Activated naive CD4-positive, alpha-beta T cell treated with anti-CD3 and anti-CD28 coated beads for 36 hours (primary cell): ENCODE measurements at regions not wholly inside any gene's neighbourhood (a gene's known extent, or its start where the extent isn't known, plus 50 kb on each side); places are given as distances from the start of the nearest gene placed in this dataset.
"Not testable (repeated sequence)": the region's sequence is repeated elsewhere in the genome, so short reads cannot be mapped to it uniquely, and the experiment has no call there.

Source experiments
- CTCF ChIA-PET: fragments of 350-600 bp; sonication (Branson Sonifier 250); formaldehyde crosslinking; loops from one replicate; lab custom pipeline; 2021; ENCODE audit warnings: antibody characterized with exemption; lab: Charles Lee
- DNase-seq: peaks from one replicate; pipeline ENCODE4 v3.0.0-alpha.2; 2020
- H3K27ac Mint-ChIP-seq: one replicate; pipeline ENCODE4 v1.8.0; 2021; ENCODE audit warnings: mild to moderate bottlenecking, mixed read lengths
- H3K27me3 Mint-ChIP-seq: one replicate; pipeline ENCODE4 v1.8.0; 2021; ENCODE audit warnings: low read depth, mixed read lengths
- H3K36me3 Mint-ChIP-seq: one replicate; pipeline ENCODE4 v1.8.0; 2021; ENCODE audit warnings: low read depth, mixed read lengths
- H3K4me1 Mint-ChIP-seq: one replicate; pipeline ENCODE4 v1.8.0; 2021; ENCODE audit warnings: low read depth, mixed read lengths
- H3K4me3 Mint-ChIP-seq: one replicate; pipeline ENCODE4 v1.8.0; 2021; ENCODE audit warnings: mild to moderate bottlenecking, moderate library complexity, mixed read lengths
- H3K9me3 Mint-ChIP-seq: one replicate; pipeline ENCODE4 v1.8.0; 2021; ENCODE audit warnings: mixed read lengths
- intact Hi-C: fragments of 100-400 bp; cut with micrococcal nuclease; formaldehyde crosslinking; loops from one replicate; pipeline ENCODE4 v1.15.1; 2023

- intact Hi-C loops: no loop called here
- no peak for DNase-seq
- no peaks in the 10 kb centered on the region for H3K9me3 Mint-ChIP-seq
- H3K27me3 Mint-ChIP-seq: no peaks in the 10 kb centered on the region
- H3K4me3 Mint-ChIP-seq: no peak overlapping the region
- no peaks in the 10 kb centered on the region for H3K36me3 Mint-ChIP-seq
- no peaks in the 10 kb centered on the region for H3K4me1 Mint-ChIP-seq
- no peak overlapping the region for H3K27ac Mint-ChIP-seq
- CTCF ChIA-PET: no interaction called here
Measured at GRCh38 chr3:144744473-144744872, 772.9 kb downstream of the DIPK2A start.

- Mint-ChIP-seq H3K9me3 (no peaks in the 10 kb centered on the region), H3K4me3 (no peak overlapping the region), H3K27me3 (no peaks in the 10 kb centered on the region), H3K27ac (no peak overlapping the region), H3K36me3 (no peaks in the 10 kb centered on the region), H3K4me1 (no peaks in the 10 kb centered on the region)
- DNase-seq: no peak
- intact Hi-C loops: no loop called here
- CTCF ChIA-PET: no interaction called here
Measured at GRCh38 chr3:144746631-144747030, 775.0 kb downstream of the DIPK2A start.

- H3K4me1 Mint-ChIP-seq, CTCF ChIA-PET, intact Hi-C loops: not testable (repeated sequence)
Measured at GRCh38 chr3:144749536-144750253, 778.1 kb downstream of the DIPK2A start.

GRCh38 chr3:144754076-144754783, 782.6 kb downstream of the DIPK2A start:
- Mint-ChIP-seq H3K36me3 (no peaks in the 10 kb centered on the region), H3K4me3 (no peak overlapping the region), H3K27me3 (no peaks in the 10 kb centered on the region), H3K27ac (no peak overlapping the region), H3K9me3 (no peaks in the 10 kb centered on the region), H3K4me1 (no peaks in the 10 kb centered on the region)
- no peak for DNase-seq
- intact Hi-C loops: no loop called here
- CTCF ChIA-PET: no interaction called here

More at GRCh38 chr3:144749536-144750253, 778.1 kb downstream of the DIPK2A start:
- H3K27me3 Mint-ChIP-seq, H3K9me3 Mint-ChIP-seq, H3K27ac Mint-ChIP-seq, H3K4me3 Mint-ChIP-seq, H3K36me3 Mint-ChIP-seq, DNase-seq: not testable (repeated sequence)

- H3K36me3 Mint-ChIP-seq: no peaks in the 10 kb centered on the region
- H3K27me3 Mint-ChIP-seq: no peaks in the 10 kb centered on the region
- no peaks in the 10 kb centered on the region for H3K4me1 Mint-ChIP-seq
- CTCF ChIA-PET: no interaction called here
- no peak overlapping the region for H3K27ac Mint-ChIP-seq
- no peak overlapping the region for H3K4me3 Mint-ChIP-seq
- DNase-seq: no peak
- H3K9me3 Mint-ChIP-seq: no peaks in the 10 kb centered on the region
- intact Hi-C loops: no loop called here
Measured at GRCh38 chr3:144756704-144757440, 785.2 kb downstream of the DIPK2A start.

GRCh38 chr3:144760831-144761230, 789.2 kb downstream of the DIPK2A start:
- Mint-ChIP-seq H3K36me3 (no peaks in the 10 kb centered on the region), H3K27me3 (no peaks in the 10 kb centered on the region)
- intact Hi-C loops: no loop called here

GRCh38 chr3:144762091-144762490, 790.5 kb downstream of the DIPK2A start:
- intact Hi-C loops: no loop called here
- no peaks in the 10 kb centered on the region for H3K27me3 Mint-ChIP-seq
- no peaks in the 10 kb centered on the region for H3K36me3 Mint-ChIP-seq
- H3K4me1 Mint-ChIP-seq: no peaks in the 10 kb centered on the region
- H3K27ac Mint-ChIP-seq: no peak overlapping the region
- no peak for DNase-seq
- CTCF ChIA-PET: no interaction called here
- H3K4me3 Mint-ChIP-seq: no peak overlapping the region
- no peaks in the 10 kb centered on the region for H3K9me3 Mint-ChIP-seq

More at GRCh38 chr3:144760831-144761230, 789.2 kb downstream of the DIPK2A start:
- CTCF ChIA-PET: no interaction called here
- no peak for DNase-seq
- H3K9me3 Mint-ChIP-seq: no peaks in the 10 kb centered on the region
- no peak overlapping the region for H3K4me3 Mint-ChIP-seq
- no peak overlapping the region for H3K27ac Mint-ChIP-seq
- H3K4me1 Mint-ChIP-seq: no peaks in the 10 kb centered on the region

- H3K27ac Mint-ChIP-seq: no peak overlapping the region
- no peaks in the 10 kb centered on the region for H3K4me1 Mint-ChIP-seq
- no peaks in the 10 kb centered on the region for H3K27me3 Mint-ChIP-seq
- H3K36me3 Mint-ChIP-seq: no peaks in the 10 kb centered on the region
- CTCF ChIA-PET: no interaction called here
- intact Hi-C loops: no loop called here
- no peak for DNase-seq
- H3K9me3 Mint-ChIP-seq: no peaks in the 10 kb centered on the region
- no peak overlapping the region for H3K4me3 Mint-ChIP-seq
Measured at GRCh38 chr3:144763878-144764454, 792.3 kb downstream of the DIPK2A start.

GRCh38 chr3:144770281-144770680, 798.7 kb downstream of the DIPK2A start:
- no peaks in the 10 kb centered on the region for H3K36me3 Mint-ChIP-seq
- H3K27me3 Mint-ChIP-seq: no peaks in the 10 kb centered on the region
- no peaks in the 10 kb centered on the region for H3K9me3 Mint-ChIP-seq
- H3K4me3 Mint-ChIP-seq: no peak overlapping the region
- CTCF ChIA-PET: no interaction called here
- no peaks in the 10 kb centered on the region for H3K4me1 Mint-ChIP-seq
- DNase-seq: no peak
- intact Hi-C loops: loop anchor here (2.0 kb wide), 1 partner anchor 795 kb away; no protein-coding TSS in a partner anchor
- H3K27ac Mint-ChIP-seq: no peak overlapping the region

GRCh38 chr3:144770915-144771351, 799.3 kb downstream of the DIPK2A start:
- intact Hi-C loops: loop anchor here (2.0 kb wide), 1 partner anchor 796 kb away; no protein-coding TSS in a partner anchor
- CTCF ChIA-PET: no interaction called here
- H3K4me1 Mint-ChIP-seq: no peaks in the 10 kb centered on the region
- no peaks in the 10 kb centered on the region for H3K36me3 Mint-ChIP-seq
- no peak overlapping the region for H3K27ac Mint-ChIP-seq
- no peak overlapping the region for H3K4me3 Mint-ChIP-seq
- no peak for DNase-seq
- H3K9me3 Mint-ChIP-seq: no peaks in the 10 kb centered on the region
- H3K27me3 Mint-ChIP-seq: no peaks in the 10 kb centered on the region

GRCh38 chr3:144771381-144771870, 799.8 kb downstream of the DIPK2A start:
- intact Hi-C loops: loop anchor here (2.0 kb wide), 1 partner anchor 797 kb away; no protein-coding TSS in a partner anchor
- H3K4me3 Mint-ChIP-seq: no peak overlapping the region
- no peak for DNase-seq
- no peaks in the 10 kb centered on the region for H3K27me3 Mint-ChIP-seq
- CTCF ChIA-PET: no interaction called here
- no peaks in the 10 kb centered on the region for H3K36me3 Mint-ChIP-seq
- H3K4me1 Mint-ChIP-seq: no peaks in the 10 kb centered on the region
- H3K9me3 Mint-ChIP-seq: no peaks in the 10 kb centered on the region
- H3K27ac Mint-ChIP-seq: no peak overlapping the region

- intact Hi-C loops: no loop called here
- no peak for DNase-seq
- Mint-ChIP-seq H3K4me1 (no peaks in the 10 kb centered on the region), H3K36me3 (no peaks in the 10 kb centered on the region), H3K27me3 (no peaks in the 10 kb centered on the region), H3K4me3 (no peak overlapping the region), H3K9me3 (no peaks in the 10 kb centered on the region), H3K27ac (no peak overlapping the region)
- CTCF ChIA-PET: no interaction called here
Measured at GRCh38 chr3:144772372-144772771, 800.7 kb downstream of the DIPK2A start.
